ENCODE measurements at regions not wholly inside any gene's neighbourhood (a gene's known extent, or its start where the extent isn't known, plus 50 kb on each side); places are given as distances from the start of the nearest gene placed in this dataset.

GRCh38 chr21:35399002-35399530, 350.0 kb upstream of the RUNX1 start:
- H3K4me3 ChIP-seq (ENCODE audit: low read depth, low read length): no peak overlapping the region
- peak overlapping the region; percentile 33; the same call in 1 of the 2 replicates for H3K9ac ChIP-seq (ENCODE audit: low read depth, low read length)
- no peak overlapping the region for H3K27ac ChIP-seq (ENCODE audit: low read depth, low read length)
- H3K9me3 ChIP-seq (ENCODE audit: control insufficient read depth, insufficient read depth, low read length): no peaks in the 10 kb centered on the region
- no peaks in the 10 kb centered on the region for H3K27me3 ChIP-seq (ENCODE audit: control insufficient read depth, insufficient read depth, low read length)
- H3K36me3 ChIP-seq (ENCODE audit: control insufficient read depth, insufficient read depth, low read length): no peaks in the 10 kb centered on the region
- peaks cover 15% of the 10 kb centered on the region for H3K4me1 ChIP-seq (ENCODE audit: control insufficient read depth, insufficient read depth, low read length)

- Histone ChIP-seq H3K9ac (ENCODE audit: low read depth, low read length) (peak overlapping the region; percentile 33; the same call in 1 of the 2 replicates), H3K4me3 (ENCODE audit: low read depth, low read length) (no peak overlapping the region), H3K9me3 (ENCODE audit: control insufficient read depth, insufficient read depth, low read length) (no peaks in the 10 kb centered on the region), H3K27ac (ENCODE audit: low read depth, low read length) (no peak overlapping the region), H3K4me1 (ENCODE audit: control insufficient read depth, insufficient read depth, low read length) (peaks cover 9% of the 10 kb centered on the region; the same call in 1 of the 2 replicates), H3K27me3 (ENCODE audit: control insufficient read depth, insufficient read depth, low read length) (no peaks in the 10 kb centered on the region), H3K36me3 (ENCODE audit: control insufficient read depth, insufficient read depth, low read length) (no peaks in the 10 kb centered on the region)
Observed at GRCh38 chr21:35398346-35398982, 349.4 kb upstream of the RUNX1 start.

- Histone ChIP-seq H3K27me3 (ENCODE audit: control insufficient read depth, insufficient read depth, low read length) (no peaks in the 10 kb centered on the region), H3K27ac (ENCODE audit: low read depth, low read length) (no peak overlapping the region)
Observed at GRCh38 chr21:35397781-35398180, 348.7 kb upstream of the RUNX1 start.

GRCh38 chr21:35396655-35397054, 347.6 kb upstream of the RUNX1 start:
- no peaks in the 10 kb centered on the region for H3K36me3 ChIP-seq (ENCODE audit: control insufficient read depth, insufficient read depth, low read length)
- no peak overlapping the region for H3K27ac ChIP-seq (ENCODE audit: low read depth, low read length)
- H3K27me3 ChIP-seq (ENCODE audit: control insufficient read depth, insufficient read depth, low read length): no peaks in the 10 kb centered on the region
- no peak overlapping the region for H3K4me3 ChIP-seq (ENCODE audit: low read depth, low read length)
- H3K4me1 ChIP-seq (ENCODE audit: control insufficient read depth, insufficient read depth, low read length): peaks cover 8% of the 10 kb centered on the region; the same call in 1 of the 2 replicates
- no peak overlapping the region for H3K9ac ChIP-seq (ENCODE audit: low read depth, low read length)
- H3K9me3 ChIP-seq (ENCODE audit: control insufficient read depth, insufficient read depth, low read length): no peaks in the 10 kb centered on the region

More at GRCh38 chr21:35397781-35398180, 348.7 kb upstream of the RUNX1 start:
- Histone ChIP-seq H3K4me1 (ENCODE audit: control insufficient read depth, insufficient read depth, low read length) (peaks cover 8% of the 10 kb centered on the region; the same call in 1 of the 2 replicates), H3K36me3 (ENCODE audit: control insufficient read depth, insufficient read depth, low read length) (no peaks in the 10 kb centered on the region), H3K4me3 (ENCODE audit: low read depth, low read length) (no peak overlapping the region), H3K9ac (ENCODE audit: low read depth, low read length) (no peak overlapping the region), H3K9me3 (ENCODE audit: control insufficient read depth, insufficient read depth, low read length) (no peaks in the 10 kb centered on the region)

- H3K27ac ChIP-seq (ENCODE audit: low read depth, low read length): no peak overlapping the region
Observed at GRCh38 chr21:35395728-35396127, 346.6 kb upstream of the RUNX1 start.

DNA sequence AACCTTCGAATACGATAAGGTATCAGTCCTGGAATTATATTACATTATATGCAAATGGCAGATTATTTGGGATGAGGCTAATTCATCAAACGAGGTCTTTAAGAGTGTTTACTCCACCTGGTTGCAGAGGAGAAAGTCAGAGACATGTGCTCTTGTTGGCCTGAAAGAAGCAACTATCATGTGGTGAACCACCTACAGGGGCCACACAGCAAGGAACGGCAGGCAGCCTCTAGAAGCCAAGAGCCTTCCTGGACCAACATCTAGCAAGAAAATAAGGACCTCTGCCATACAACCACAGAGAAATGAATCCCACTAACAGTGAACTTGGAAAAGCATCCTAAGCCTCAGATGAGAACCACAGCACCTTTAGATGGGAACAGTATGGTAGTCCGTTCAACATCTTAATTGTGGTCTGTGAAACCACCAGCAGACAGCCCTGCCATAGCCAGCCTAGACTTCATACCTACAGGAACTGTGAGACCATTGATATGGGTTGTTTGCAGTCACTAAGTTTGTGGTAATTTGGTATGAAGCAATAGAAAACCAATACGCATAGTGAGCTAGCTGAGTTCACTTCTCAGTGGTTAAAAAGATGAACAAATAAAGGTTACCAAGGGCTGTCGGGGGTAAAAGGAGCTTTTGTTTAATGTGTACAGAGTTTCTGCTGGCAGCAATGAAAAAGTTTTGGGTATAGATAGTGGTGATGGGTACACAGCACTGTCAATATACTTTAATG, 345.7 kb upstream of the RUNX1 start:
- Histone ChIP-seq H3K27ac (ENCODE audit: low read depth, low read length) (no peak overlapping the region), H3K9me3 (ENCODE audit: control insufficient read depth, insufficient read depth, low read length) (no peaks in the 10 kb centered on the region), H3K4me3 (ENCODE audit: low read depth, low read length) (no peak overlapping the region), H3K4me1 (ENCODE audit: control insufficient read depth, insufficient read depth, low read length) (no peaks in the 10 kb centered on the region), H3K9ac (ENCODE audit: low read depth, low read length) (no peak overlapping the region), H3K36me3 (ENCODE audit: control insufficient read depth, insufficient read depth, low read length) (no peaks in the 10 kb centered on the region), H3K27me3 (ENCODE audit: control insufficient read depth, insufficient read depth, low read length) (no peaks in the 10 kb centered on the region)

More at GRCh38 chr21:35395728-35396127, 346.6 kb upstream of the RUNX1 start:
- H3K4me1 ChIP-seq (ENCODE audit: control insufficient read depth, insufficient read depth, low read length): peaks cover 2% of the 10 kb centered on the region; the same call in 1 of the 2 replicates
- H3K4me3 ChIP-seq (ENCODE audit: low read depth, low read length): no peak overlapping the region
- no peak overlapping the region for H3K9ac ChIP-seq (ENCODE audit: low read depth, low read length)
- H3K9me3 ChIP-seq (ENCODE audit: control insufficient read depth, insufficient read depth, low read length): no peaks in the 10 kb centered on the region
- no peaks in the 10 kb centered on the region for H3K27me3 ChIP-seq (ENCODE audit: control insufficient read depth, insufficient read depth, low read length)
- H3K36me3 ChIP-seq (ENCODE audit: control insufficient read depth, insufficient read depth, low read length): no peaks in the 10 kb centered on the region

- Histone ChIP-seq H3K9me3 (ENCODE audit: control insufficient read depth, insufficient read depth, low read length) (no peaks in the 10 kb centered on the region), H3K4me3 (ENCODE audit: low read depth, low read length) (no peak overlapping the region), H3K36me3 (ENCODE audit: control insufficient read depth, insufficient read depth, low read length) (no peaks in the 10 kb centered on the region), H3K27ac (ENCODE audit: low read depth, low read length) (no peak overlapping the region), H3K27me3 (ENCODE audit: control insufficient read depth, insufficient read depth, low read length) (no peaks in the 10 kb centered on the region), H3K9ac (ENCODE audit: low read depth, low read length) (no peak overlapping the region), H3K4me1 (ENCODE audit: control insufficient read depth, insufficient read depth, low read length) (no peaks in the 10 kb centered on the region)
Observed at GRCh38 chr21:35394049-35394448, 344.9 kb upstream of the RUNX1 start.

DNA sequence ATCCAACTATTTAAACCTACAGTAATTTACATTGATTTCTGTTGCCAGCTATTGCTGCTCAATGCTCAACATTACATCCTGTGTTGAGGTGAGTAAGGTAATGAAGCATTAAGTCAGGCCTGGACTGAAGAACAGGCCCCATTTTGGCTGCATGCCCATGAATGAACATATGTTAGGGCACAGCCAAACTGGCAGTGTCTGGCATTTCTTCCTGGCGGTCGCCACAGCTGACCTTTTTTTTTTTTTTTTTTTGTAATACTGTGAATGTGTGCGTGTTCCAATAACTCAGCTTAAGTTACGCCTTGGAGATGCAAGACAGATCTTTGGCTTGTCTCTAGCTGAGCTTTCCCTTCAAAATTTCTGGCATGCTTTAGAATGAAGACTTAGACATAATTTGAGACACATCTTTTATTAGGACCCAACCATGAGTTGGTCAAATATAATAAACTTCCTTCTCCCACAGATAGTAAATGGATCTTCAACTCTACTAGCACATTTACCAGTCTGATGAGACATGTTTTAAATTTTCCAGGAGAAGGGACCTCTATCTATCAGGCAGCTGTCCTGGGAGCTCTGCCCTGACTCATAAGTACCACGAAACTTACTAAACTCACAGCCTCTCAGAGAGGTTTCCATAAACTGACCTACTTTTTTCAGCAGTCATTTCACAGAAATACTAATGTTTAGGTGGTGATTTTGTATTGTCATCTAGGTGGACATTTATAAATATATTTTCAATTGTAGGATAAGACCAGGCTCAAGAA, 341.1 kb upstream of the RUNX1 start:
- Histone ChIP-seq H3K4me1 (ENCODE audit: control insufficient read depth, insufficient read depth, low read length) (no peaks in the 10 kb centered on the region), H3K4me3 (ENCODE audit: low read depth, low read length) (no peak overlapping the region), H3K9ac (ENCODE audit: low read depth, low read length) (no peak overlapping the region), H3K9me3 (ENCODE audit: control insufficient read depth, insufficient read depth, low read length) (no peaks in the 10 kb centered on the region), H3K36me3 (ENCODE audit: control insufficient read depth, insufficient read depth, low read length) (no peaks in the 10 kb centered on the region), H3K27ac (ENCODE audit: low read depth, low read length) (no peak overlapping the region), H3K27me3 (ENCODE audit: control insufficient read depth, insufficient read depth, low read length) (no peaks in the 10 kb centered on the region)

DNA sequence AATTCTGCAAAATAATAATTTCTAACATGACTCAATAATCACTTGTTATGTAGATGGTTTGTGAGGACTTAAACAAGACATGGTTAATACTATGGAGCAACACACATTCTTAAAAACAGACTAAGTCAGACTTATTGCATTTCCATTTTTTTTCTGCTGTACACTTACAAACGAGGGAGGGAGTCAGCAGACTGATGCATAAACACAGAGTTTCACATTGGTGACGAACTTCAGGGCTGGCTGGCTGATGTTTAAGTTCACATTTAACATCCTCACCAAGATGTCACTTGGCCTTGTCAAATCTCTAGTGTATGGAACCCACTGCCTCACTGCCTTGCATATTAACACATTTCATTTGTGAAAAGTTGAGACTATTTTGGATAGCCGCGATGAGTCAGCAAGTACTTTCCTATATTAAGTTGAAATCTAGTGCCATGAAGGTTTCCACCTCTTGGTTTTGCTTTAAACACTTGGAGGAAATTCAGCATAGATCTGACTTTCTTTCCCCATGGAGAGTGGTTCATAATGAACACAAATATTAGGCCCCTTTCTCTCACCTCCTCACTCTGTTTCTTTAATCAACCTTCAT, 337.5 kb upstream of the RUNX1 start:
- no peaks in the 10 kb centered on the region for H3K36me3 ChIP-seq (ENCODE audit: control insufficient read depth, insufficient read depth, low read length)
- no peak overlapping the region for H3K27ac ChIP-seq (ENCODE audit: low read depth, low read length)
- no peak overlapping the region for H3K9ac ChIP-seq (ENCODE audit: low read depth, low read length)
- no peak overlapping the region for H3K4me3 ChIP-seq (ENCODE audit: low read depth, low read length)
- H3K9me3 ChIP-seq (ENCODE audit: control insufficient read depth, insufficient read depth, low read length): no peaks in the 10 kb centered on the region
- no peaks in the 10 kb centered on the region for H3K27me3 ChIP-seq (ENCODE audit: control insufficient read depth, insufficient read depth, low read length)
- H3K4me1 ChIP-seq (ENCODE audit: control insufficient read depth, insufficient read depth, low read length): no peaks in the 10 kb centered on the region

DNA sequence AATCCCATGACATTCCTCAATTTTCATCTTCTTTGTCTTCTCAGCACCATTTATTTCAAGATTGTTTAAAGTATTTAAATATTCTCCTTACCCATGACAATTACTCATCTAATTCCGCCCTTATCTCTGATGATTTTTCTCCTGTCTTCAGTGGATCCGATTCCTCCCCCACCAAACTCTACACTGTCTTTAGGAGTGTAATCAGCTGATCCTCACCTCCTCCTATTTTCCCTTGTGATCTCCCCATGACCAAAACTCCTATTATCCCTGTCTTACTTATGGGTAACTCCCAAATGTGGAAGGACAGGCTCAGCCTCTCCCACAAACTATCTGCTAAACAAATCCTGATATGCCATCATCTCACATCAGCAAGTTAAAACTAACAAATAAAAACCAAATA, 335.3 kb upstream of the RUNX1 start:
- H3K27ac ChIP-seq (ENCODE audit: low read depth, low read length): no peak overlapping the region

More for the DNA sequence above, 335.3 kb upstream of the RUNX1 start:
- Histone ChIP-seq H3K36me3 (ENCODE audit: control insufficient read depth, insufficient read depth, low read length) (no peaks in the 10 kb centered on the region), H3K4me3 (ENCODE audit: low read depth, low read length) (no peak overlapping the region), H3K9me3 (ENCODE audit: control insufficient read depth, insufficient read depth, low read length) (no peaks in the 10 kb centered on the region), H3K4me1 (ENCODE audit: control insufficient read depth, insufficient read depth, low read length) (no peaks in the 10 kb centered on the region), H3K9ac (ENCODE audit: low read depth, low read length) (no peak overlapping the region), H3K27me3 (ENCODE audit: control insufficient read depth, insufficient read depth, low read length) (no peaks in the 10 kb centered on the region)

All from HUES48 (cell line).